Inflammatory macrophage treated with lipopolysaccharide for 1 hour (primary cell): ENCODE measurements at regions not wholly inside any gene's neighbourhood (a gene's known extent, or its start where the extent isn't known, plus 50 kb on each side); places are given as distances from the start of the nearest gene placed in this dataset.
"Not testable (repeated sequence)": the region's sequence is repeated elsewhere in the genome, so short reads cannot be mapped to it uniquely, and the experiment has no call there.

Experiments used
- DNase-seq, 2 donors: peaks; one replicate each; pipeline ENCODE4 v3.0.0-alpha.2; 2020 to 2022

GRCh38 chrX:138849521-138849920 lies 138.0 kb upstream of the FGF13 start:
- DNase-seq, result no peak

GRCh38 chrX:138847930-138848329 lies 136.4 kb upstream of the FGF13 start:
- peak in 1 of 2 donors; percentile 2 for DNase-seq

DNA sequence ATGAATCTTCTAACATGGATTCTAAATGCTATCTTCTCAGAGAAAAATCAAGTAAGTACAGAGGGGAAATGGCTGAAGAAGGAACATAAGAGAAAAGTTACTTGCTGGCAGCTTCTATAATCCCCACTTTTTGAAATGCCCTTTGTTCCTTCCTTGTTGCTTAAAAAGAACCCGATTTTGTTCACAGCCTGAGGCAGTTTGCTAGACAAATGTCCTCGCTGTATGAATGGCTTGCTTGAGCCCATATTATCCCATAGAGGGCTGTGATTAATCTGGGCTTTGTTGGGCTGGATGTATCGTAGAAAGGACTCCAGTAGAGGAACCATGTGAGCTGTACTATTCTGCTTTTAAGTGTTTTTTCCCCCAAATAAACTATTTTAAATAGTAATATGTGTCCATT lies 134.3 kb upstream of the FGF13 start:
- DNase-seq, result no peak

DNA sequence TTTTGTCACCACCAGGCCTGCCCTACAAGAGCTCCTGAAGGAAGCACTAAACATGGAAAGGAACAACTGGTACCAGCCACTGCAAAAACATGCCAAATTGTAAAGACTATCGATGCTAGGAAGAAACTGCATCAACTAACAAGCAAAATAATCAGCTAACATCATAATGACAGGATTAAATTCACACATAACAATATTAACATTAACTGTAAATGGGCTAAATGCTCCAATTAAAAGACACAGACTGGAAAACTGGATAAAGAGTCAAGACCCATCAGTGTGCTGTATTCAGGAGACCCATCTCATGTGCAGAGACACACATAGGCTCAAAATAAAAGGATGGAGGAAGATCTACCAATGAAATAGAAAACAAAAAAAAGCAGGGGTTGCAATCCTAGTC lies 95.9 kb upstream of the FGF13 start:
- not testable (repeated sequence) for DNase-seq

DNA sequence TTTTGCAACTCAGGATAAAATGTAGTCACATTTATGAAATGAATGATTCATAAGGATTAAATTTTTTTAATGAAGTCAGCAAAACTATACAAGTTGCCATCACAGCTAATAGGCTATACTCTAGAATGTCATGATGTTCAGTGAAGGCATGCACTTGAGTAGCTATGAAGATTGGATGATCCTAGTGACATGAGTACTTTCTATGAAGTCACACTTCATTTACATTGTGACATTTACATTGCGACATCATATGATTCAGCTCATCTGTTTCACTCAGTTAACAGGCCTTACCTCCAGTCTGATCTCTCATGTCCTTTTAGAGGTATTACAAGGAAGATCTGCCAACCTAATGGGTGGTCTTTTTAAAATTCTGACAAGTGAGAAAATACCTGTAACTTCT lies 82.7 kb upstream of the FGF13 start:
- peak; percentile 12 to 43 for DNase-seq

DNA sequence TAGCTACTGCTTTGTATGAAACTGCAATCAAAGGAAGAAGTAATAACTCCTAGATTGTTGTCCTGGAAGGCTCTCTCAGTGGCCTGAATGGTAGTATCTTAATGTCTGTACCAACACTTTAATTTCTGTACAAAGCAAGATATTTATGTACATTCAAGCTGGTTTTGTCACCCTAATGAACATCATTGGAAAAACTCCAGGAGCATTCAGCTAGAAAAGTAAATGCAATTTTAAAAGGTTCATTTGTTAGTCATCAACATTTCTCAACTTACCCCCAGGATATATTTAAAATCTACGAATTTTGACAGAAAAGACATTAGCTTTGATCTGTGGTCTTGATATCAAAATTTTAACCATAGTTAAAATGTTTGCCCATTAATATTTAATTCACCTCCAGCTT lies 80.0 kb upstream of the FGF13 start:
- no peak for DNase-seq

DNA sequence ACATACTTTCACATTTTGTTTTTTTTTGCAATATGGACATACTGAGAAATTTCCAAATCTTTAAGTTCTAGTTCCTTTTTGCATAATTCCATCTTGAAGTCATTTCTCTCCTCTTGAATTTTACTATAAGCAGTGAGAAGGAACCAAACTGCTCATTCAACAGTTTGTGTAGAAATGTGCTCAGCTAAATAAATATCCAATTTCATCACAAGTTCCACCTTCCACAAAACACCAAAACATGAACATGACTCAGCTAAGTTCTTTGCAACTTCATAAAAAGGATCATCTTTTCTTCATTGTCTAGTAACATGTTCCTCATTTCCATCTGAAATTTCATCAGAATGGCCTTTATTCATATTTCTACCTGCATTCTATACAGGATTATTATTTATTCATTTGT lies 77.3 kb upstream of the FGF13 start:
- DNase-seq, result peak; percentile 24 to 27

GRCh38 chrX:138778576-138778909 lies 67.0 kb upstream of the FGF13 start:
- not testable (repeated sequence) for DNase-seq

GRCh38 chrX:138777908-138778575 lies 66.5 kb upstream of the FGF13 start:
- DNase-seq, result not testable (repeated sequence)

- DNase-seq, result no peak
Measured at GRCh38 chrX:138777230-138777629, 65.7 kb upstream of the FGF13 start.

- DNase-seq, result peak; percentile 14 to 50
Measured at GRCh38 chrX:138775517-138775916, 64.0 kb upstream of the FGF13 start.

- peak; percentile 50 to 53 for DNase-seq
Measured at GRCh38 chrX:138771047-138771446, 59.5 kb upstream of the FGF13 start.

GRCh38 chrX:138769918-138770317 lies 58.4 kb upstream of the FGF13 start:
- no peak for DNase-seq

- peak in 1 of 2 donors; percentile 2 for DNase-seq
Measured at GRCh38 chrX:138765051-138765450, 53.5 kb upstream of the FGF13 start.

GRCh38 chrX:138763761-138764160 lies 52.2 kb upstream of the FGF13 start:
- DNase-seq, result no peak

DNA sequence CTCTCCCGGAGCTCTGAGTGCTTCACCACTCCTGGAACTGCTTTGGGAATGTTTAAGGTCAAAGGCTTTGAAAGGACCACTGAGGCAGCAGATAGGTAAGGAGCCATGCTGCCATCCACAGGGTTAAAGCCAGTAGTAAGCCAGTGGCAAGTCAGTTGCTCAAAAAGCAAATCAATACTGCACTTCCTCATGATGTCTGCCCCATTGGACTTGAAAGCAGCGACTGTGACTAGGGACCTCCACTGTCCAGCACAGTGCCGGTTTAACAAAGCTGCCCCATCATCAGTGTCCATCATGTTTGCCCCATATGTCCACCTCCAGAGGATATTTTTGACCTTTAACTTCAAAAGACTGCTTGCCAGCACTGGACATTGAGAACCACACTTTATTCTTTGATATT lies 49.9 kb upstream of the FGF13 start:
- DNase-seq, result no peak
